Left ventricle myocardium inferior (tissue), 1 donor: ENCODE measurements at regions not wholly inside any gene's neighbourhood (a gene's known extent, or its start where the extent isn't known, plus 50 kb on each side); places are given as distances from the start of the nearest gene placed in this dataset.

Experiments used
- DNase-seq: peaks from one replicate; pipeline ENCODE4 v3.0.0-alpha.2; 2020
- H3K27ac ChIP-seq: fragments of 200-600 bp; replicated peaks from 2 replicates; pipeline ENCODE4 v1.8.0; 2021
- H3K27me3 ChIP-seq: fragments of 200-600 bp; 2 replicates; pipeline ENCODE4 v1.8.0; 2021; ENCODE audit warnings: low read depth
- H3K36me3 ChIP-seq: fragments of 200-600 bp; 2 replicates; pipeline ENCODE4 v1.8.0; 2021
- H3K4me1 ChIP-seq: fragments of 200-600 bp; 2 replicates; pipeline ENCODE4 v1.8.0; 2021
- H3K4me3 ChIP-seq: fragments of 200-600 bp; 2 replicates; pipeline ENCODE4 v1.8.0; 2021; ENCODE audit warnings: mild to moderate bottlenecking, moderate library complexity
- H3K9me3 ChIP-seq: fragments of 200-600 bp; replicated peaks from 2 replicates; pipeline ENCODE4 v1.8.0; 2021
- intact Hi-C: fragments of 100-400 bp; cut with micrococcal nuclease; formaldehyde crosslinking; loops from one replicate; pipeline ENCODE4 v1.11.0; 2022
- TF ChIP-seq, protein P1 (sequence below): fragments of 200-600 bp; IDR thresholded peaks from 2 replicates; pipeline ENCODE4 v1.8.0; 2021; ENCODE audit warnings: antibody characterized with exemption, mild to moderate bottlenecking, borderline replicate concordance
- donor health status: DM: no; HTN: yes; CAD: no; lungs with severe emphysema.

DNA sequence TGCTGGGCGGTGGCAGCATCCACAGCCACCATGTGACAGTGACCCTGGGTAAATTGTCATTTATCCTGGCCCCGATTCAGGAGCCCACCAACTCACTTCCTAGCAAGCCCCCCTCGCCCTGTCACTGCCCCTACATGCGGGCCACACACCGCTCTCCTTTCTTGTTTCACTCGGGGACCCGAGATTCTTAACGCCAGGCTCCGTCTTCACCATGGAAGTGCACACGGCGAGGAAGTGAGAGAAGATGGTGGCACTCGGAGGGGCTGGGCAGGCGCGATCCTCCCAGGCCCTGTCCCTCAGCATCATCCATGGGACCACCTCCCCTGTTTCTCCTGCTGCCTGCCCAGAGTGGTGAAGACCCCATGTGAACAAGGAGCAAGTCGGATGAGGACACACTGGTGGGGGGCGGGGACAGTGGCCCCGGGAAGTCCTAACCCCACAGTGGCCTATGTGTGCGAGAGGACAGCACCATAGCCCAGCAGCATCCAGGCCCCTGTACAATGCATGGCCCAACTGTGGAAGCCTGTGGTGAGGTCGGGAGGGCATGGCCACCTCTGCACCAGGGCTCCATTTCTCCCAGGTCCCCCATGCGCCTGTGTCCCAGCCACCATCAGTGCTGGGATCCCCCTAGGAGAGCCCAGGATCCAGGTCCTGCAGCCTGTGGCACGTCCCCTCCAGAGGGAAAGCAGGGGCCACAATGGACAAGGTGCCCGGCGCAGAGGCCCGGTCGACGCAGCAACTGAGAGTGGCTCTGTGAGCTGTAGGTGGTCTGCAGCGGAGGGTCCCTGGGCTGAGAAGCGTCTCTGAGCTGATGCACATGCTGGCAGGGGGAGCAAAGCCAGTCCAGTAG lies 262.8 kb downstream of the BRD1 start:
- intact Hi-C loops: no loop called here
- Histone ChIP-seq H3K36me3 (no peaks in the 10 kb centered on the region), H3K27ac (no peak overlapping the region), H3K9me3 (no peaks in the 10 kb centered on the region), H3K4me1 (no peaks in the 10 kb centered on the region), H3K4me3 (no peak overlapping the region), H3K27me3 (peaks cover 14% of the 10 kb centered on the region)
- TF ChIP-seq, protein P1, sequence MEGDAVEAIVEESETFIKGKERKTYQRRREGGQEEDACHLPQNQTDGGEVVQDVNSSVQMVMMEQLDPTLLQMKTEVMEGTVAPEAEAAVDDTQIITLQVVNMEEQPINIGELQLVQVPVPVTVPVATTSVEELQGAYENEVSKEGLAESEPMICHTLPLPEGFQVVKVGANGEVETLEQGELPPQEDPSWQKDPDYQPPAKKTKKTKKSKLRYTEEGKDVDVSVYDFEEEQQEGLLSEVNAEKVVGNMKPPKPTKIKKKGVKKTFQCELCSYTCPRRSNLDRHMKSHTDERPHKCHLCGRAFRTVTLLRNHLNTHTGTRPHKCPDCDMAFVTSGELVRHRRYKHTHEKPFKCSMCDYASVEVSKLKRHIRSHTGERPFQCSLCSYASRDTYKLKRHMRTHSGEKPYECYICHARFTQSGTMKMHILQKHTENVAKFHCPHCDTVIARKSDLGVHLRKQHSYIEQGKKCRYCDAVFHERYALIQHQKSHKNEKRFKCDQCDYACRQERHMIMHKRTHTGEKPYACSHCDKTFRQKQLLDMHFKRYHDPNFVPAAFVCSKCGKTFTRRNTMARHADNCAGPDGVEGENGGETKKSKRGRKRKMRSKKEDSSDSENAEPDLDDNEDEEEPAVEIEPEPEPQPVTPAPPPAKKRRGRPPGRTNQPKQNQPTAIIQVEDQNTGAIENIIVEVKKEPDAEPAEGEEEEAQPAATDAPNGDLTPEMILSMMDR: no peak
- no peak for DNase-seq

DNA sequence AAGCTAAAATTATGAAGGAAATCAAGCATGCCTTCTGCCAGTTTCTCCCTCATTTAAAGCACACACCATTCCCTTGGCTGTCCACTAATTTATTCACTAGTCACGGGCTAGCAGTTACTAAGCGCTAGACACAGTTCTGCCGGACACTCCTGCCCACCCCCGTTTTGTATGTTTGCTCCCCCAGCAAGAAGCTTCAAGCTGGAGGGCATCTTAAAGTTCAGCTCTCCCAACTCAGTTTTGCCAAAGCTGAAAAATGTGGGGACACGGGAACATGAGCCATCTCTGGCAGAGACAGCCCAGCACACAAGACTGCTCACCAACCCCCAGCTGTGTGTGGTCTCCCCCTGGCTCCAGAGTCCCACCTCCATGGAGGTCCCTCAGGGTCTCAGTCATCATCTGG lies 263.6 kb downstream of the BRD1 start:
- no peak for DNase-seq
- intact Hi-C loops: no loop called here
- H3K27me3 ChIP-seq: peaks cover 14% of the 10 kb centered on the region
- no peak overlapping the region for H3K27ac ChIP-seq
- TF ChIP-seq, protein P1: no peak
- no peaks in the 10 kb centered on the region for H3K4me1 ChIP-seq
- no peak overlapping the region for H3K4me3 ChIP-seq
- H3K36me3 ChIP-seq: no peaks in the 10 kb centered on the region
- peaks cover 2% of the 10 kb centered on the region for H3K9me3 ChIP-seq

DNA sequence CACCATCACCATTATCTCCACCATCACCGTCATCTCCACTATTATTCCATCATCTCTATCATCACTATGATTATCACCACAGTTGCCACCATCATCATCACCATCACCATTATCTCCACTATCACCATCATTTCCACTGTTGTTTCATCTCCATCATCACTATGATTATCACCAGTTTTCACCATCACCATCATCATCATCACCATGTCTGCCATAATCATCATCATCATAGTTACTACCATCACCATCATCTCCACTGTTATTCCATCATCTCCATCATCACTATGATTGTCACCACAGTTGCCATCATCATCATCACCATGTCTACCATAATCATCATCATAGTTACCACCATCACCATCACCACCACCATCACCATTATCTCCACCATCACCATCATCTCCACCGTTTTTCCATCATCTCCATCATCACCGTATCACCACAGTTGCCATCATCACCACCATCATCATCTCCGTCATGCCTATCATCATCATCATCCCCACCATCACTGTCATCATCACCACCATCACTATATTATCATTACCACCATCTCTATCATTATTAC lies 264.9 kb downstream of the BRD1 start:
- no peak overlapping the region for H3K27ac ChIP-seq
- peaks cover 14% of the 10 kb centered on the region for H3K27me3 ChIP-seq
- no peak overlapping the region for H3K4me3 ChIP-seq
- intact Hi-C loops: no loop called here
- no peaks in the 10 kb centered on the region for H3K36me3 ChIP-seq
- peaks cover 9% of the 10 kb centered on the region for H3K9me3 ChIP-seq
- TF ChIP-seq, protein P1: no peak
- DNase-seq: no peak
- no peaks in the 10 kb centered on the region for H3K4me1 ChIP-seq

DNA sequence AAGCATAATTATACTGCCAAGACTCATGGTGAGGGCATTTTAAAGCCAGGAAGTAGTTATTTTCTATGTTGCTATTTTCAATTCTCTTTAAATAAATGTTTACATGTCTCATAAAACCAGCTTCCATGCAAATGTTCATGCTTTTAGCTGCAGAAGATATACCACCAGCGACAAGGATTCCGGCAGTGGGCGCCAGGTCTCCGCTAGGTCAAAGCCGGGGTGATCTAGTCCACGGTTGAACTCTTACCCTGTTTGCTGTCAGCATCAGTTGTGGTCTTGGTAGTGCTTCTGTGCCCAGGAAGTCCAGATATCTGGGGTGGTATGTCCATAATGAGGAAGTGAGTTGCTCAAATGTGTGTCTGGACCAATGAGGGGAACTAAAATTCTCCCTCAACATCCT lies 265.7 kb downstream of the BRD1 start:
- Histone ChIP-seq H3K36me3 (no peaks in the 10 kb centered on the region), H3K4me1 (no peaks in the 10 kb centered on the region), H3K27ac (no peak overlapping the region), H3K27me3 (peaks cover 14% of the 10 kb centered on the region), H3K4me3 (no peak overlapping the region), H3K9me3 (peaks cover 9% of the 10 kb centered on the region)
- no peak for DNase-seq
- TF ChIP-seq, protein P1: no peak
- intact Hi-C loops: no loop called here

DNA sequence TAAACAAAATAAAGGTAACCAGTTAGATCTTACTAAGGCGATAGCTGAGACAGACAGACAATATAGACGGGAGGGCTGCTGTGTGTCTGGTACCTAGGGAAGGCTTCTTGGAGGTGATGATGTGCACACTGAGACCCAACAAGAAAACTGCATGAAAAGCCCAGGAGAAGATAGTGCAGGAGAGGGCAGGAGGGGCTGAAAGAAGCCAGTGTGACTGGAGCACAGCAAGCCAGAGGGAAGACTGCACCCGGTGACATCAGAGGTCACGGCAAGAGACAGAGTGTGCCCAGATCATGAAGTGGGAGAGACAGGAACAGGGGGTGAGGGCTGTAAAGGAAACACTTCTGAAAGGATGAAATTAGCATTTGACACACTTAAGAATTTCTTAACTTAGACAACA lies 266.3 kb downstream of the BRD1 start:
- Histone ChIP-seq H3K36me3 (no peaks in the 10 kb centered on the region), H3K4me3 (no peak overlapping the region), H3K4me1 (no peaks in the 10 kb centered on the region), H3K27ac (no peak overlapping the region), H3K27me3 (peaks cover 14% of the 10 kb centered on the region), H3K9me3 (peaks cover 9% of the 10 kb centered on the region)
- TF ChIP-seq, protein P1: no peak
- intact Hi-C loops: no loop called here
- no peak for DNase-seq
